ENCODE measurements at regions not wholly inside any gene's neighbourhood (a gene's known extent, or its start where the extent isn't known, plus 50 kb on each side); places are given as distances from the start of the nearest gene placed in this dataset.

- no peak for DNase-seq (ENCODE audit: low spot score)
- TF ChIP-seq CTCF (IDR thresholded peaks at IDR 0.05; ENCODE audit: borderline replicate concordance, control extremely low read depth, extremely low read depth, insufficient read depth, missing control alignments): no peak
- in situ Hi-C loops (cut with MboI; ENCODE audit: low sequenced_read_pairs, unreplicated experiment): no loop called here
Observed at GRCh38 chr21:27390384-27390783, 423.5 kb upstream of the ADAMTS5 start.

GRCh38 chr21:27388825-27389224 lies 421.9 kb upstream of the ADAMTS5 start:
- no peak for TF ChIP-seq CTCF (IDR thresholded peaks at IDR 0.05; ENCODE audit: borderline replicate concordance, control extremely low read depth, extremely low read depth, insufficient read depth, missing control alignments)
- in situ Hi-C loops (cut with MboI; ENCODE audit: low sequenced_read_pairs, unreplicated experiment): no loop called here
- no peak for DNase-seq (ENCODE audit: low spot score)

GRCh38 chr21:27382404-27382803 lies 415.5 kb upstream of the ADAMTS5 start:
- TF ChIP-seq CTCF (IDR thresholded peaks at IDR 0.05; ENCODE audit: borderline replicate concordance, control extremely low read depth, extremely low read depth, insufficient read depth, missing control alignments): no peak
- in situ Hi-C loops (cut with MboI; ENCODE audit: low sequenced_read_pairs, unreplicated experiment): no loop called here
- DNase-seq (ENCODE audit: low spot score): no peak

GRCh38 chr21:27380303-27380702 lies 413.4 kb upstream of the ADAMTS5 start:
- TF ChIP-seq CTCF (IDR thresholded peaks at IDR 0.05; ENCODE audit: borderline replicate concordance, control extremely low read depth, extremely low read depth, insufficient read depth, missing control alignments): no peak
- DNase-seq (ENCODE audit: low spot score): no peak
- in situ Hi-C loops (cut with MboI; ENCODE audit: low sequenced_read_pairs, unreplicated experiment): no loop called here

GRCh38 chr21:27379354-27379753 lies 412.5 kb upstream of the ADAMTS5 start:
- TF ChIP-seq CTCF (IDR thresholded peaks at IDR 0.05; ENCODE audit: borderline replicate concordance, control extremely low read depth, extremely low read depth, insufficient read depth, missing control alignments): no peak
- in situ Hi-C loops (cut with MboI; ENCODE audit: low sequenced_read_pairs, unreplicated experiment): no loop called here
- no peak for DNase-seq (ENCODE audit: low spot score)

- TF ChIP-seq CTCF (IDR thresholded peaks at IDR 0.05; ENCODE audit: borderline replicate concordance, control extremely low read depth, extremely low read depth, insufficient read depth, missing control alignments): no peak
- DNase-seq (ENCODE audit: low spot score): no peak
- in situ Hi-C loops (cut with MboI; ENCODE audit: low sequenced_read_pairs, unreplicated experiment): no loop called here
Observed at GRCh38 chr21:27372381-27372780, 405.5 kb upstream of the ADAMTS5 start.

- TF ChIP-seq CTCF (IDR thresholded peaks at IDR 0.05; ENCODE audit: borderline replicate concordance, control extremely low read depth, extremely low read depth, insufficient read depth, missing control alignments): no peak
- in situ Hi-C loops (cut with MboI; ENCODE audit: low sequenced_read_pairs, unreplicated experiment): no loop called here
- no peak for DNase-seq (ENCODE audit: low spot score)
Observed at GRCh38 chr21:27371975-27372331, 405.1 kb upstream of the ADAMTS5 start.
